ENCODE measurements at regions not wholly inside any gene's neighbourhood (a gene's known extent, or its start where the extent isn't known, plus 50 kb on each side); places are given as distances from the start of the nearest gene placed in this dataset.
"Not testable (repeated sequence)": the region's sequence is repeated elsewhere in the genome, so short reads cannot be mapped to it uniquely, and the experiment has no call there.

DNA sequence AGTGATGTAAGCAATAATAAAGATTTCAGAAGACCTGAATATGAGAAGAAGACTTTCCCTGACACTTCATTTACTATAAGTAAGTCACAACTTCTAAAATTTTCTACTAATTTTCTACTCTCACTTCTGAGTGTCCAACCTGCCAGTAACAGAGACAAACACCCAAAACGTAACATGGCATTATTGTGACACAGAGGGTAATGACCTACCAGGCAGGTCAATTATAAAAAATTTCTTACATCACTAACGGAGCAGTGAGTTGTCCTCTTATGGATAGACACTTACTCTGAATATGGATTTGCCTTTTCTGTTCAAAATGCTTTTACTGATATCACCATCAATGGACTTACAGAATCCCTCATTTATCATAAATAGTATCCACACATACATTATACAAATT is 405.9 kb upstream of the MAGEB16 start:
- no peak for DNase-seq

DNA sequence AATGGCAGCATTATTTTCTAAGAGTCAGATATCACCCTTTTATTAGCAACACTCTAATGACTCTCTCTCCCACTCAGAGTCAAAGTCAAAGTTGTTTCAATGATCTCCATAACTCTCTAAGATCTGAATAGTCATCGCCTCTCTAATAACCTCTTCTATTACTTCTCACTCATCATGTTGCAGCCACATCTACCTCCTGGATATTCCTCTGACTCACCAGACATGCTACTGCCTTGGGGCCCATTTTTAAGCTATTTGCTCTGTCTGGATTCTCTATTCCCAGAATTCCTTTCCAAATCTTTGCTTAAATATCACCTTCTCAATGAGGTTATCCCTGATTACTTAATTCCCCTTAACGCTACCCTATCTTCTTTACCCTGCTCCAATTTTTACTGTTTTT is 391.8 kb upstream of the MAGEB16 start:
- DNase-seq, result no peak

DNA sequence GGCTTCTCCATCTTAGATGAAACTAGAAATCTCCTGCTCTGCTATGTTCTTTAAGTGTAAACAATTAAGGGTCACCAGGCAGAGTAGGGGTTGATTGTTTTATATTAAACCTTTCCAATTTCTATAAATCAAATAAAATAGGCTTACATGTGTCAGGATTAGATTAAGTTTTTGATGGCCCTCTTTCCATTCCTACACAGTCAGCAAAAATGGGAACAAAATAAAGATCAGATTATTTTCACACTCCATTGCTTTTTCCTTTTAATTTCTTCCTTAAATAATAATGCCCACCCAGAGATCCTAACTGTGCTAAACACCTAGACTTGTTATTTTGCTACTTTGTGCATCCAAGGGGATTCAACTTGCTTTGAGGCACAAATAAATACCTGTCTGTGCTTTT is 381.4 kb upstream of the MAGEB16 start:
- no peak for DNase-seq

DNA sequence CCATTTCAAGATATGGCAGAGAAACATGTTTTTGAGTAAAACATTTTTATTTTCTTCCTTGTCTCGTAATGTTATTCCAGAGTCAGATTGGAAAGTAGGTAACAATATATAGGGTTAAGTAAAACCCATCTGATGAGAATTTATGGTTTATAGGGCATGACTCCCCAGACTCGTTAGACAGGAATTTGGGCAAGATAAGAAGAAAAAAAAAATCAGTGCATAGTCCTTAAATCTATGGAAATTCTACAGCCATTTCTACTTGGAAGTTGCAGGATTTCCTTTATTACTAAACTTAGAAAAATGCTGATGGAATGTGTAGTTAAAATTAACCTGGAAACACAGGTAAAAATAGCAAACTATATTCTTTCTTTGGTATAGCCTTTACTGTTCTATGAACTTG is 366.1 kb upstream of the MAGEB16 start:
- no peak for DNase-seq

DNA sequence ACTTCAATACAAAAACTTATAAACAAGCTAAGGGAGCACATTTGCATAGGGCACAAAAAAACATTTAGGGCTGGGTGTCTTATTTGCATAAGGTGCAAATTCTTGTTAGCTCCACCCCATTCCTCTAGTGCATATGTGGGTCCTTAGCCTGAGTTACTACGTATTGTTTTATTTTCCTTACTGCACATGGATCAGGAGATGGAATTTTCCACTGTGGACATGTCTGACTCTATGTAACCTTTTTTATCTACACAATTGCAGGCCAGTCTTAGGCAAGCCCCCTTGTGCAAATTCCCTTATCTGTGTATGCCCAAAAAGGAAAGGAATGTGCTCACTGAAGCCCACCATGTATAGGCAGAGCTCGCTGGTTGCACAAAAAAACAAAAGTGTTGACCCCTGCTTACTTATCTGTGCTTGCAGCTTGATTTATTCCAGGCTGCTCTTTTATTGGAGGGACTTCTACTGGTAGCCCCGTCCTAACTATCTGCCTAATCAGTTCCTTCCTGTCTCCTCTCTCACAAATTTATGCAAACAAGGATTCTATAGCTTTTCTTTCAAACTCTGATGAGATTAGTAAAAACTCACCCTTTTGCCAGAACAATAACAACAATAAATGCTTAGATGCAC is 359.0 kb upstream of the MAGEB16 start:
- DNase-seq, result no peak

DNA sequence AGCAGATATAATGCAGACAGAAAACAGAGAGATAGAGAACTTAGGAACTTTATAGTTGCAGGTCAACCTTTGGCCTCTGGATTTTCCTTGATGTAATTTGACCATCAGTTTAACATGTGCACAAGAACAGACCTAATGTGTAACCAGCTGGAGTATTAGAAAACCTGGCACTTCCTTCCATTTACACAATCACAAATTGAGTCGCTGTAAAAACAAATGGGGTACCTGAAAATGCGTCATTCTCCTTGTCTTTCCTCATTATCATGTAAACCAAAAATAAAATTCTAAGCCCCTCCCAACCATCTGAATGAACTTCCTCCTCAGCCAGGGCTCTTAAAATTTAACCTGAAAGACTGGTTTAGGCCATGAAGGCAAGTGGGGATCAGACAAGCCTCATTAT is 358.4 kb upstream of the MAGEB16 start:
- no peak for DNase-seq

DNA sequence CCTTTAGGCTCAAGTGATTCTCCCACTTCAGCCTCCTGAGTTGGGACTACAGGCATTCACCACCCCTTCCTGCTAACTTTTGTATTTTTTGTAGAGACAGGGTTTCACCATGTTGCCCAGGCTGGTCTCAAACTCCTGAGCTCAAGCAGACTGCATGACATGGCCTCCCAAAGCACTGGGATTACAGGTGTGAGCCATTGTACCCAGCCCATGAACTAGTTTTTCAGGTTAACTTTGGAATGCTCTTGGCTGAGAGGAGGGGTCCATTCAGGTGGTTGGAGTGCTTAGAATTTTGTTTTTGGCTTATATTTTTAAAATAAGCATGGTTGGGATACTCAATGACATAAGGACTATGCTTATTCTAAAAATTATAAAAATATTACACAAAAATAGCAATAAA is 355.7 kb upstream of the MAGEB16 start:
- no peak for DNase-seq

DNA sequence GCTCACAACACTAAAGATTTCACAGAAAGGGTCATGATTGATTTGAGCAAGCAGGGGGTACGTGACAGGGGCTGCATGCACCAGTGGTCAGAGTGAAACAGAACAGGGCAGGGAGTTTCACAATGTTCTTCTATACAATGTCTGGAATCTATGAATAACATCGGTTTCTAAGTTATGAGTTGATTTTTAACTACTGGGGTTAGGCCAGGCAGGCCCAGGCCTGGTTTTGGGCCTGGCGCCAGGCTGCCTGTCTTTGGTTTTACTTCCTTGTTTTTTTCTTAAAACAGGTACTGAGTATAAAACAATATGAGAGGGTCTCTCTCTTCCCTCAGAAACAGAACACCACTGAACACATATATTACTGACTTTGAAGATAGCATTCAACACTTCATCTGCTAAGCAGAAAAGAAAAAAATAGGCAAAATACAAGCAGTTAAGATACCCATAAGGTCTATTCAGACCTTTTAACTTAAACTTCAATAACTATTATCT is 355.0 kb upstream of the MAGEB16 start:
- DNase-seq, result not testable (repeated sequence)

DNA sequence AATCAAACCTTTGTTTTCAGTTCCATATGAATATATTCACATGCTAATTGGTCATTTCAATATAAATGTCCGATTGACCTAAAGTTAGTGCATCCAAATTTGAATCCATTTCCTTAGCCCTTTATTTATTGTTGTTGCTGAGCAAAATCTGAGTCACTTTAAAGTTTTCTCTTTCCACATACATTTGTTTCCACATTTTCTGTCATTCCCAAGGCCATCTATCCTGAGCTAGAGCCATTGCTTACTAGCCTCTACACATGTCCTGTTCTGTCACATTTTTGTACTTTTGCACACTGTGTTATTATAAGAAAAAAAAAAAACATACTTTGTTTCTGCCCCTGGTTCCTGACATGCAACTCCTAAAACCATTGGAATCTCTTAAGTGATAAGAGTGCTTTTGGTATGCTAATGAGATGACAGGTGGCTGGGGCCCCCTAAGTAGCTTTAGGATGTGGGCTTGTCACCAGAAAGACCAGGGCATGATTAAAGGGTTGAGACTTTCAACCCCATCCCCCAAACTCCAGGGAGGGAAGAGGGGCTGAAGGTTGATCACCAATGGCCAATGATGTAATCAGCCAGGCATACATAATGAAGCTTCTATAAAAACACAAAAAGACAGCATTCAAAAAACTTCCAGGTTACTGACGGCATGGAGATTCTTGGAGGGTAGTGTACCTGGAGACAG is 353.3 kb upstream of the MAGEB16 start:
- DNase-seq, result no peak

DNA sequence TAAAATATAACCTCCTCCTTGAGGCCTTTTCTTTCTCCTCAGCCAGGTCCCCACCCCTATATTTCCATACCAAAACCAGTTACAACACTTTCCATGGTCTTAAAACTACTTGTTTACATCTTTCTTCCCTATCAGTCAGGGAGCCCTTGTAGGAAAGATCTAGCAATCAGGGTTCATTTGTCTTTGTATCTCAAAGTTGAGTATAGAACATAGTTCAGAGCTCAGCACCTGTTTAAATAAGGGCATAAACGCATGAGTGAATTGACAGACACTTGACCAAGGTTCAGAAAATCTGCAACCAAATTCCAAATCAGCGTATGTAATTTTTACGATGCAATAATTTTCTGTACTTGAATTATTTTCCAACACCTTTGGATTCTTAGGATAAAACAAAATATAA is 352.2 kb upstream of the MAGEB16 start:
- no peak for DNase-seq

DNA sequence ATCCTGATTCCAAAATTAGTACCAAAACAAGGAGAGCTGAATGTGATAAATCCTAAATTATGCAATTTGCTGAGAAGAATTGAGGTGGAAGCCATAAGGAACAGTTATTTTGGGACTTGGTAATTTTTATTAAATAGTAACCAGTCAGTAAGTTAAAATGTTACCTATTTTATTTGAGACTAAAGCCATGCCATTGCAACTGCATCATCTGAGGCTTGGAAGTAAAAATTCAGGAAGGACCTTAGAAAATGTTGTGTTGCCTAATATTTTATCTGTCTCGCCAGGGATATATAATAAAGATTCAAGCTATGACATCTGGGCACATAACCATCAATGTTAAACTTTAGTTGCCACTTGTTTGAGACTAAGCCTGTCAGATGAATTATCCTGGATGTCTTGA is 341.3 kb upstream of the MAGEB16 start:
- DNase-seq, result no peak

DNA sequence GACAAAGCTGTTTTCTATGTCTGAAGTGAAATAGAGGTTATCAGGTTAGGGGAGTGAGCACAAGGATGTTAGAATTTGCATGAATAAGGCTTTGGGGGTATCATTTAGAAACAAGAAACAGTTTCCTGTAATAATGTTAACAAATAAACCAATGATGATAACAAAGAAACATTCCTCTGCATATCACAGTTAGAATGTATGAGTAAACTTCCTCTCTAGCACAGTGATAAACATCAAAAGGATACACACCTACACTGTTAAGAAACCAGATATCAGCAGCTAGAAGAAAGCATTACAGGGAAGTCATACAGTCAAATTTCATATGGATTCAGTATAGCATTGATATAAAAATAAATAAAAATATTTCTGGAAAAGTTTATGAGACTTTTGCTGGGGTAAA is 340.0 kb upstream of the MAGEB16 start:
- DNase-seq, result no peak

DNA sequence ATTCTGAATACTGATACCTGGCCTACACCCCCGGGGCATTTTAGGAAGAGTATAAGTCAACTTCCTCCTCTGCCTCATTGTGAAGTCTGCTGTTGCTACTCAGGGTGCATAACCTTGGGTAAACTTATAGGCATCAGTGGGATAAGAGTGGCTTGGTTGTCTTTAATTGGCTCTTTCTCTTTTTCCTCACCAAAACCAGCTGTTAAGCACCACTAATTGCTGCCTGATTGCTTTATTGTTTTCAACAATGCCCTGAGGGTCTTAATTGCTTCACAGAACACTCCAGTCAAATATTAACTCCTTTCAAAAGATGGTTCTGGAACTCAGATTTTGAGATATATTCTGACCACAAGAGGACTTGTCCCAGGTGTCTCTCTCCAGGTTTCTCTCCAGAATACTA is 337.0 kb upstream of the MAGEB16 start:
- DNase-seq, result no peak

DNA sequence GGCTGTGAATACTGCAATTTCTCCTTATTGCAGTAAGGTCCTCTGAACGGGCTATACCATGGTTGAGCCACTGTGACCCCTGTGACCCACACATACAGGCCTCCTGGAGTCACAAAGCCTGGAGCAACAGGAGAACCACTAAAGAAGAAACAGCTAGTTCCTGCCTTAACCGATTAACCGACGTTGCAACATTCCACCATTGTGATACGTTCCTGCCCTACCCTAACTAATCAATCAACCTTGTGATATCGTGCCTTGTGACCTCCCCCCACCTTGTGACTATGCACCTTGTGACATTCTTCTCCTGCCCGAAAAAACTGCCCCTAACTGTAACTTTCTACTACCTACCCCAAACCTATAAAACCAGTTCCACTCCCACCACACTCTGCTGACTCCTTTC is 301.5 kb upstream of the MAGEB16 start:
- DNase-seq, result not testable (repeated sequence)

DNA sequence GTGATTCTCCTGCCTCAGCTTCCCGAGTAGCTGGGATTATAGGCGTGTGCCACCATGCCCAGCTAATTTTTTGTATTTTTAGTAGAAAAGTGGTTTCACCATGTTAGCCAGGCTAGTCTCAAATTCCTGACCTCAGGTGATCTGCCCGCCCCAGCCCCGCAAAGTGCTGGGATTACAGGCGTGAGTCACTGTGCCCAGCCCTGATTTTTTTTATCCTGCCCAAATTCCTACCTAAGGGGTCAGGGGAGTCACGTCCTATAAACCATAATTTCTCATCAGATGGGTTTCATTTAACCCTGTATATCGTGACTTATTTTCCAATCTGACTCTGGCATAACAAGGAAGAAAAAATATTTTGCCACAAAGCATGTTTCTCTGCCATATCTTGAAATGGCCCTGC is 300.7 kb upstream of the MAGEB16 start:
- not testable (repeated sequence) for DNase-seq

DNA sequence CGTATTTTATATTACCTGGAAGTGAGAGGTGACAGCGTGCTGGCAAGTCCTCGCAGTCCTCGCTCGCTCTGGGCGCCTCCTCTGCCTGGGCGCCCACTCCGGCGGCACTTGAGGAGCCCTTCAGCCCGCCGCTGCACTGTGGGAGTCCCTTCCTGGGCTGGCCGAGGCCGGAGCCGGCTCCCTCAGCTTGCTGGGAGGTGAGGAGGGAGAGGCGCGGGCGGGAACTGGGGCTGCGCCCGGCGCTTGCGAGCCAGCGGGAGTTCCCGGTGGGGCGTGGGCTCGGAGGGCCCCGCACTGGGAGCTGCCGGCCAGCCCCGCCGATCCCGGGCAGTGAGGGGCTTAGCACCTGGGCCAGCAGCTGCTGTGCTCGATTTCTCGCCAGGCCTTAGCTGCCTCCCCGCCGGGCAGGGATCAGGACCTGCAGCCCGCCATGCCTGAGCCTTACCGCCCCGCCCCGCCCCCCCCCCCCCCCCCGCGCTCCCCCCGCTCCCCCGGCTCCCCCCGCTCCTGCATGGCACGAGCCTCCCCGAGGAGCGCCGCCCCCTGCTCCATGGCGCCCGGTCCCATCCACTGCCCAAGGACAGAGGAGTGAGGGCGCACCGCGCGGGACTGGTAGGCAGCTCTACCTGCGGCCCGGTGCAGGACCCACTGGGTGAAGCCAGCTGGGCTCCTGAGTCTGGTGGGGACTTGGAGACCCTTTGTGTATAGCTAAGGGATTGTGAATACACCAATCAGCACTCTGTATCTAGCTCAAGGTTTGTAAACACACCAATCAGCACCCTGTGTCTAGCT is 298.9 kb upstream of the MAGEB16 start:
- DNase-seq, result no peak

DNA sequence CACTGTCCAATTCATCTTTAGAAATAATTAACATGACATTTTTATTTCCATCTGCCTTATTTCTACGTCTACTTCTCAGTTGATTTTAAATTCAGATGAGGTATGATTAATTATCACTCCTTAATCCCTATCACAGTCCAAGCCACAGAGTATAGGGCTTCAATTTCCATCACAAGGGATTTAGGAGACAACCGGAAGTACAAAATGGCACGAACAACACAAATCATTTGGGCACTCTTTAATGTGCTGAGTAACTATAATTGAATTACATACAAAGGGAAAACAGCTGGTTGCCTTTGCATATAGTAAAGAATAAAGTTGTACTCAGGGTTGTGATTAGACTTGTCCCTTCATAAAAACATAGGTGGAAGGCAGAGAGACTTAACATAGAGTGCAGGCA is 290.4 kb upstream of the MAGEB16 start:
- no peak for DNase-seq

DNA sequence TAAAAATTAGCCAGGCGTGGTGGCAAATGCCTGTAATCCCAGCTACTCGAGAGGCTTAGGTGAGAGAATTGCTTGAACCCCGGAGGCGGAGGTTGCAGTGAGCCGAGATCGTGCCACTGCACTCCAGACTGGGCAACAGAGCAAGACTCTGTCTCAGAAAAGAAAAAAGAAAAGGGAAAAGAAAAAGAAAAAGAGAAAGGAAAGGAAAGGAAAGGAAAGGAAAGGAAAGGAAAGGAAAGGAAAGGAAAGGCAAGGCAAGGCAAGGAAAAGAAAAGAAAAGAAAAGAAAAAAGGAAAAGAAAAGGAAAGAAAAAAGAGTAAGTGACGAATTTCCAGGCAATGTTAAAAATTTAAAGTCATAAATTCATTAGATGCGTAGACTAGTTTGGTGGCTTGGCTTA is 250.1 kb upstream of the MAGEB16 start:
- DNase-seq, result not testable (repeated sequence)

DNA sequence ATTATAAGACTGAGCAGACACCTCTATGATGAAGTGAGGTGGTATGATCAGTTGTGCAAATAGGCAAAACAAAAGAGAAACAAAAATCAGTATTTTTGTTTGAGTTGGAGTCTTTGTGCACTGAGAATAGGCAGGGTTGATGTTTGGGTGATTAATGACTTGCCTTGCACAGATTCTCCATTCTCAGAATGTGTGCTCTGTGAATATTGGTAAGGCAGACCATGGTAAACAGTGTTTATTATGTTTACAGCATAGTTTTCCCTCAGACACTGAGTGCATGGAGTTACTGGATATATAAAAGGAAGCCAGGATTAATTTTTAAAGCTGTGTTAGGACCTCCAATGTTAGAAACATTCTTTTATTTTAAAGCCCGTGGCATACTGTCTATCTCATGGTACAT is 240.2 kb upstream of the MAGEB16 start:
- no peak for DNase-seq

DNA sequence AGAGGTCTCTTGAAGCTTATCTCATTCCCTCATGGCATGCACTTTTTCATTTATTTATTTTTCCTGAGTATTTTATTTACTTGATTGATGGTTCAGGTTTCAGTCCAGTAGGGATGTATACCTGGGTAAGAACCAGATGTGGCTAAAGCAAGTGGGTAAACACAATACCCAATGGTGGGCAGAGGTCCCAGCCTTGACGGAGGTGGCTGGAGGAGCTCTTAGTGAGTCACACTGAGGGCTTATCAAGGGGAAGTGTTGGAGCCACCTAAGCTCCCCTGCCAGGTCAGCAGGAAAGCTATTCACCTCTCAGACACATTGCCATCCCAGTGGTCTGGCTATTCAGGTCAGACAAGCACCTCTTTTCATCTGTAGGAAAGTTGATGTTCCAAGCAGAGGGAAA is 236.2 kb upstream of the MAGEB16 start:
- no peak for DNase-seq

DNA sequence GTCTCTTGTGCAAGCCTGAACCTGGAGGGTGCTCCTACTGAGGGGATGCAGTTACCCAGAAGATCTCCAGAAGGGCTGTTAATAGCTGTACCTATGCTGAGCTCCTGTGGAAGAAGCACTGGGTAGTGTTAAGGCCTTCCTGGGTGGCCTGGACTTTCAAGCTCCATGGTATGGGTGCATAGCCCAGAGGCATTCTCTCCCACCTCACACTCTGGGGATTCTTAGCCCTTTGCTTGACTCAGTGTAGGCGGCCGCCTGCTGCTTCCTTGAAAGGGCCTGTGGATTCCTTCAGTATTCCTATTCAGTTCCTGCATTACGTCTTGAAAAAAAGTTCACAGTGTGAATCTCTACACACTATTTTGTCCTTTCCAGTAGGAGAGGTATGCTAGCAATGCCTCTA is 235.7 kb upstream of the MAGEB16 start:
- DNase-seq, result no peak

DNA sequence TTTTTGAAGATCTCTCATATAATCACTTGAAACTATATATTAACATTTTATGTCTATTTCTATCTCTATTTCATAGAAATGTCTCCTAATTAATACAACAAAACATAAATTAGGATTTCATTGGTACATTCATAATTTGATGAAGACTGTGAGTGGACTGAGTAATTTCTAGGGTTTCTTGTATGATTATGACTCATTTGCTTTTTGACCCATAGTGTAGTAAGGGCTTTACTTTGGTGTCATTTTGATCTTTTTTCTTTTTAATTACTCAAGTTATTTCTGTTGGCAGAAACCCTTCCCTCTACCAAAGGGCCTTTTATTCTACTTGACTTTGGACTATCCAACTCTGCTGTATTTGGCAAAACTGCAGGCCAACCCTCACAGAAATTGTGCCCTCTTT is 207.9 kb upstream of the MAGEB16 start:
- no peak for DNase-seq

DNA sequence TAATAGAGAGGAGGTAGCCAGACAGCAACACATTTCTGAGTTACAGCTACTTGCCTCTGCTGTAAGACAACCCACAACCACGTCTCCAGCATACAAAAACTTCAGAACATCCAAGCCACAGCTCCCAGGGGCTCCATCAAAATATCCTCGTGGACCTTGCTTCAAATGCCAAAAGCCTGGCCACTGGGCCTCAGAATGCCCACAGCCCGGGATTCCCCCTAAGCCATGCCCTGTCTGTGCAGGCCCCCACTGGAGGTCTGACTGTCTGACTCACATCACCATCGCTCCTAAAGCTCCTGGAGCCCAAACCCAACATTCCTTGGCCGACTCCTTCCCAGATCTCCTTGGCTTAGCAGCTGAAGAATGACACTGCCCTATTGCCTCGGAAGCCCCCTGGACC is 186.6 kb upstream of the MAGEB16 start:
- not testable (repeated sequence) for DNase-seq

Data from nucleus accumbens (tissue), 56 donors.